ENCODE measurements at regions not wholly inside any gene's neighbourhood (a gene's known extent, or its start where the extent isn't known, plus 50 kb on each side); places are given as distances from the start of the nearest gene placed in this dataset.

DNA sequence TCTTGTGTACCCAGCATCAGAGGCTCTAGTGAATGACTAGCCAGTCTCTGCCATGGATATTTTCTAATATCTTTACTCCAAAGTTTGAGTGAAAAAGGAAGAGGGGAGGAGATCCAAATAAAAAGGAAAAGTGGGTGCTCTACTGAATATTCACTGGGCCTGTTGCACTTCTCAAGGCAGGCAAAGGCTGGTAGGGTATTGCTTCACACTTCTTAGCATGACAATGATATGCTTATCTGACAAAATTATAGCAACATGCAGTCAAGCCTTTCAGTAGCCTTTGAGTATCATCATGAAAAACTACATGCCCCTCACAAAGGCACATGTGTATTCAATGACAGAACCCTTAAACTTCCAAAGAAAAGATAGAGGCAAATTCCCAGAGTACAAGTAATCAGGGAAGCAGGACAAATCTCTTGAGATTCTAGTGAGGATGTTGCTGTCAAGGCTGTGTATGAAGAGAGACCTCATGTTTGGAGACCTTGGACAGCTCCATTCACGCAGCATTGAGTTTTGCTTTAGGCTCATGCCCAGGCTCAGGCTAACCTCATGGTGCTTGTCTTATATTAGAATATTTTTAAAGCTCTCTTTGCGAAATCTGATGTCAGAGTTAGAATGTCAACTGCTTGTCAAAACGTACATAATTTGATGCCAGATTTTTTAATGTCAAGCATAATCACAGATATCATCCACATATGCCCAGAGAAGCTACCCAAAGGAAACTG is 506.9 kb downstream of the OCA2 start:
- Histone ChIP-seq H3K4me1 (replicated peaks in 1 of 2) (no peaks in the 10 kb centered on the region), H3K4me3 (no peak overlapping the region), H3K27ac (no peak overlapping the region)
- WGBS, 10 experiments, result 4 to 90% (median 63%) methylated on average over 2 to 3 of the region's 3 CpGs; no CpG with 5 or more reads in 2 of the 10 experiments
- in situ Hi-C loops (cut with MboI; ENCODE audit: low pct_unique_long_range_greater_than_20kb in 2 of 9, low sequenced_read_pairs in 9 of 9, unreplicated experiment in 9 of 9), result no loop called here
- ATAC-seq (replicated peaks in 6 of 8), result no peak
